Tibial artery (tissue), 4 donors: ENCODE measurements at regions not wholly inside any gene's neighbourhood (a gene's known extent, or its start where the extent isn't known, plus 50 kb on each side); places are given as distances from the start of the nearest gene placed in this dataset.

Experiments
- DNase-seq, 2 donors: peaks; one replicate each; pipeline ENCODE4 v3.0.0-alpha.2; 2019
- H3K27ac ChIP-seq, 2 donors: fragments of 200-600 bp; sonication (generic) in 1 of 2; 1 replicate in 1 of 2; 2 replicates in 1 of 2; pipeline ENCODE4 v1.5.1; 2018 to 2019; ENCODE audit warnings: mild to moderate bottlenecking in 1 of 2
- H3K27me3 ChIP-seq, 2 donors: fragments of 200-600 bp; sonication (generic) in 1 of 2; one replicate each; pipeline versions ENCODE4 v1.5.1 to v1.6.0; 2016 to 2019
- H3K36me3 ChIP-seq, 3 donors: fragments of 200-600 bp; sonication (generic) in 2 of 3; one replicate each; pipeline ENCODE4 v1.5.1; 2016 to 2019; ENCODE audit warnings: mild to moderate bottlenecking in 2 of 3
- H3K4me1 ChIP-seq, 4 donors: fragments of 200-600 bp; sonication (generic) in 2 of 4; 1 replicate in 3 of 4; 2 replicates in 1 of 4; pipeline ENCODE4 v1.5.1; 2016 to 2019
- H3K4me3 ChIP-seq, 2 donors: fragments of 200-600 bp; sonication (generic) in 1 of 2; 1 replicate in 1 of 2; 2 replicates in 1 of 2; pipeline ENCODE4 v1.5.1; 2018 to 2019; ENCODE audit warnings: mild to moderate bottlenecking in 2 of 2
- H3K9me3 ChIP-seq, 3 donors: fragments of 200-600 bp; sonication (generic) in 1 of 3; one replicate each; pipeline ENCODE4 v1.5.1; 2016 to 2019
- CTCF ChIP-seq, 2 experiments: fragments of 200-600 bp in 1 of 2; fragments of 450-650 bp in 1 of 2; IDR thresholded peaks; one replicate each; pipeline ENCODE4 v1.5.1; 2017 to 2019; ENCODE audit warnings: antibody characterized with exemption in 2 of 2, mild to moderate bottlenecking in 1 of 2, moderate library complexity in 1 of 2
- intact Hi-C: fragments of 100-400 bp; cut with DNase I; formaldehyde crosslinking; loops from one replicate; pipeline ENCODE4 v1.15.0; 2023; ENCODE audit warnings: low total_unique reads

- DNase-seq, result no peak
- intact Hi-C loops, result no loop called here
- Histone ChIP-seq H3K4me1 (no peaks in the 10 kb centered on the region), H3K4me3 (no peak overlapping the region), H3K36me3 (no peaks in the 10 kb centered on the region), H3K27ac (no peak overlapping the region), H3K9me3 (peaks cover 0 to 8% (median 7%) of the 10 kb centered on the region in 3 donors), H3K27me3 (peaks cover 0 to 32% of the 10 kb centered on the region in 2 donors)
- no peak for TF ChIP-seq CTCF (IDR thresholded peaks at IDR 0.05)
These were observed 239.8 kb downstream of the RBM19 start for GRCh38 chr12:113726254-113726819.

GRCh38 chr12:113725557-113725876, 240.6 kb downstream of the RBM19 start:
- Histone ChIP-seq H3K27ac (no peak overlapping the region), H3K4me1 (no peaks in the 10 kb centered on the region), H3K36me3 (no peaks in the 10 kb centered on the region), H3K27me3 (peaks cover 0 to 35% of the 10 kb centered on the region in 2 donors), H3K4me3 (no peak overlapping the region), H3K9me3 (peaks cover 0 to 8% (median 7%) of the 10 kb centered on the region in 3 donors)
- intact Hi-C loops, result no loop called here
- TF ChIP-seq CTCF (IDR thresholded peaks at IDR 0.05), result no peak
- DNase-seq, result no peak

DNA sequence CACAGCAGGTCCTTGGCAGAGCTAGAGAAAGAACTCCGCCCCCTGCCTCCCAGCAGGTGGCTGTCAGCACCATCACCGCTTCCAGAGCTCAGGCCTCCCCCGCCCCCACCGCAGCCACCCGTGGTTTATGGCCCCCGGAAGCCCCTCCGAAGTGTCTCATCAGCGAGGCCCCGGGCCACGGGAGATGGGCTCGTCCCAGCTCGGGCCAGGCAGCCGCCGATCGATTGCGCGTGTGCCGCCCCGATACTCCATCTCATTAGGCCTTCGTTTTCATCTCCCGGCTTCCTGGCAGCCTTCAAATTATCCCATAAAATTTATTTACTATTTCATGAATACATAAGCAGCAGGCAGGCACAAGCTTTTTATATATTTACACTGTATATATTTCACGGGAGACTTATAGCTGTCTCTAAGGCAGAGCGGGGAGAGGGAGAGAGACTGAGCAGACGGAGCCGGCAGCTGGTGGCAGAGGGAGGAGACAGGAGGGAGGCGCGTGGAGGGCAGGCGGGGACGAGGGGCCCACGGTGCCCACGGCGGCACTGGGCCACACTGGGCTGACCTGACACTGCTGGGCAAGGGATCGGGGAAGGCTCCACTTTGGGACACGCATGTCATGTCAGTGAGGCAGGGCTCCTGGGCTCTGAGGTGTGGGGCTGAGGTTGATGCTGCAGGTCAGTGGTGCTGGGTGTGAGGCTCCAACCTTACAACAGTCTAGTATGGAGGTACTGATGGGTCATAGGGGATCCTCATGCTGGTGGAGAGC, 241.2 kb downstream of the RBM19 start:
- Histone ChIP-seq H3K36me3 (no peaks in the 10 kb centered on the region), H3K27ac (no peak overlapping the region), H3K4me1 (no peaks in the 10 kb centered on the region), H3K4me3 (no peak overlapping the region), H3K9me3 (peaks cover 0 to 8% (median 7%) of the 10 kb centered on the region in 3 donors), H3K27me3 (peaks cover 0 to 40% of the 10 kb centered on the region in 2 donors)
- no peak for DNase-seq
- intact Hi-C loops, result no loop called here
- no peak for TF ChIP-seq CTCF (IDR thresholded peaks at IDR 0.05)

DNA sequence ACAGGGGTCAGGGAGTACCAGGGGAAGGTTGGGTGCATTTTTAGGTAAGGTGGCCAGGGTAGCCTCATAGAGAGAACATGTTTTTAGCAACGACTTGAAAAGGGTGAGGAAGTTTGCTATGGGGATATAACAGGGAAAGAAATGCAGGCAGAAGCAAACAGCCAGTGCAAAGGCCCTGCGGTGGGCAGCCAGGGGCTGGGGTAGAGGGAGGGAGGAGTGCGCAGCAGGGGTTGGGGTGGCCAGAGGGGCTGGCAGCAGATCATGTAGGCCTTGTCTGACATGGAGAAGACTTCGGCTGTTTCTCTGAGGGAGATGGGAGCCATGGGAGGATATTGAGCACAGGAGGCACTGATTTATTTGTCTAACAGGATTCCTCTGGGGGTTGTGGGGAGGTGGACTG, 242.5 kb downstream of the RBM19 start:
- no peak for DNase-seq
- Histone ChIP-seq H3K4me3 (no peak overlapping the region), H3K4me1 (no peaks in the 10 kb centered on the region), H3K36me3 (no peaks in the 10 kb centered on the region), H3K27me3 (peaks cover 0 to 50% of the 10 kb centered on the region in 2 donors), H3K9me3 (peaks cover 0 to 8% (median 7%) of the 10 kb centered on the region in 3 donors), H3K27ac (no peak overlapping the region)
- no peak for TF ChIP-seq CTCF (IDR thresholded peaks at IDR 0.05)
- intact Hi-C loops, result no loop called here

- Histone ChIP-seq H3K9me3 (peaks cover 0 to 8% (median 7%) of the 10 kb centered on the region in 3 donors), H3K4me1 (no peaks in the 10 kb centered on the region), H3K36me3 (no peaks in the 10 kb centered on the region), H3K4me3 (no peak overlapping the region), H3K27ac (no peak overlapping the region), H3K27me3 (peaks cover 0 to 47% of the 10 kb centered on the region in 2 donors)
- DNase-seq, result no peak
- intact Hi-C loops, result no loop called here
- no peak for TF ChIP-seq CTCF (IDR thresholded peaks at IDR 0.05)
These were observed 243.4 kb downstream of the RBM19 start for GRCh38 chr12:113722747-113723146.
